ENCODE measurements at regions not wholly inside any gene's neighbourhood (a gene's known extent, or its start where the extent isn't known, plus 50 kb on each side); places are given as distances from the start of the nearest gene placed in this dataset.

DNA sequence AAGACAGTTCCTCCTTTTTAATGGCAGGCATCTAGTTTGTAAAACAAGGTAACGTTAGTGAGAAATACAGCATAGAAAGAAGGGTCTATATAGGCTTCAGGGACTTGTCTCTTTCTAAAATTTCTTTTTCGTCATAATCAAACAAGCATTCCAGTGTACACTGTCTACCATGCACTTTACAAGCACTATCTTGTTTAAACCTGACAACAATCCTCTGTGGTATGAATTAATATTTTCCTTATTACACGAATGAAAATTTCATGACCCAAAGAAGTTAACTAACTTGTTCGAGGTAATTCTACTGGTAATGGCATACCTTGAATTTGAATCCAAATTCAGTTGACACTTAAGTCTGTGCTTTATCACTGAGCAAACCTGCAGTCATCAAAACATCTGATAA lies 399.7 kb upstream of the NBEA start:
- Histone ChIP-seq H3K36me3 (ENCODE audit: low read depth, missing control alignments) (no peaks in the 10 kb centered on the region), H3K27me3 (no peaks in the 10 kb centered on the region), H3K9me3 (no peaks in the 10 kb centered on the region), H3K4me3 (no peak overlapping the region), H3K4me1 (no peaks in the 10 kb centered on the region), H3K27ac (no peak overlapping the region)
- DNase-seq: no peak
- intact Hi-C loops (cut with DNase I; ENCODE audit: low total_unique reads): no loop called here
- TF ChIP-seq, protein P1, sequence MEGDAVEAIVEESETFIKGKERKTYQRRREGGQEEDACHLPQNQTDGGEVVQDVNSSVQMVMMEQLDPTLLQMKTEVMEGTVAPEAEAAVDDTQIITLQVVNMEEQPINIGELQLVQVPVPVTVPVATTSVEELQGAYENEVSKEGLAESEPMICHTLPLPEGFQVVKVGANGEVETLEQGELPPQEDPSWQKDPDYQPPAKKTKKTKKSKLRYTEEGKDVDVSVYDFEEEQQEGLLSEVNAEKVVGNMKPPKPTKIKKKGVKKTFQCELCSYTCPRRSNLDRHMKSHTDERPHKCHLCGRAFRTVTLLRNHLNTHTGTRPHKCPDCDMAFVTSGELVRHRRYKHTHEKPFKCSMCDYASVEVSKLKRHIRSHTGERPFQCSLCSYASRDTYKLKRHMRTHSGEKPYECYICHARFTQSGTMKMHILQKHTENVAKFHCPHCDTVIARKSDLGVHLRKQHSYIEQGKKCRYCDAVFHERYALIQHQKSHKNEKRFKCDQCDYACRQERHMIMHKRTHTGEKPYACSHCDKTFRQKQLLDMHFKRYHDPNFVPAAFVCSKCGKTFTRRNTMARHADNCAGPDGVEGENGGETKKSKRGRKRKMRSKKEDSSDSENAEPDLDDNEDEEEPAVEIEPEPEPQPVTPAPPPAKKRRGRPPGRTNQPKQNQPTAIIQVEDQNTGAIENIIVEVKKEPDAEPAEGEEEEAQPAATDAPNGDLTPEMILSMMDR (IDR thresholded peaks at IDR 0.05): no peak
- no peak for TF ChIP-seq POLR2A (IDR thresholded peaks at IDR 0.05)
- 76 to 84% methylated on average over 4 of the region's 4 CpGs for WGBS, 2 donors

DNA sequence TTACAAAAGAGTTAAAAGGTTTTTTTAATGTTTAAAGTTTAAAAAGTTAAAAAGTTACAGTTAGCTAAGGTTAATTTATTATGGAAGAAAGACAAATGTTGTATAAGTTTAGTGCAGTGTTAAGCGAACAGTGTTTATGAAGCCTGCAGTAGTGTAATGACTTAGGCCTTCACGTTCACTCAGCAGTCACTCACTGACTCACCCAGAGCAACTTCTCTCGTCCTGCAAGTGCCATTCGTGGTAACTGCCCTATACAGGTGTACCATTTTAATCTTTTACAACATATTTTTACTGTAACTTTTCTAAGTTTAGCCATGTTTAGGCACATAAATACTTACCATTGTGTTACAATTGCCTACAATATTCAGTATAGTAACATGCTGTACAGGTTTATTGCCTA lies 398.2 kb upstream of the NBEA start:
- 83 to 90% methylated on average over 4 of the region's 4 CpGs for WGBS, 2 donors
- intact Hi-C loops (cut with DNase I; ENCODE audit: low total_unique reads): no loop called here

DNA sequence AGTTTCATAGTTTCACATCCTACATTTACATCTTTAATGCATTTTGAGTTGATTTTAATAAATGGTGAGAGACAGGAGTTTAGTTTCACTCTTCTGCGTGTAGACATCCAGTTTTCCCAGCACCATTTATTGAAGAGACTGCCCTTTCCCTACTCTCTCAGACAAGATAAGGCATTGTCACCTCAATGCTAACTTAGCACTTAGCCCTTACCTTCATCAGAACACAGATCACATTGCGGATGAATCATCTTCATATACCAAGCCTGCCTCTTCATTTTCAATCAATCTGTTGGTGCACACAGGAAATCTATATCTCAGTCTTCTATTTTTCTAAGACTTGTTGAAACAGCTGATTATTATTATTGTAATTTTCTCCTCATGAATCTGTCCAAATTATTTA lies 396.6 kb upstream of the NBEA start:
- Histone ChIP-seq H3K27ac (no peak overlapping the region), H3K27me3 (no peaks in the 10 kb centered on the region), H3K36me3 (ENCODE audit: low read depth, missing control alignments) (no peaks in the 10 kb centered on the region), H3K4me1 (no peaks in the 10 kb centered on the region), H3K4me3 (no peak overlapping the region), H3K9me3 (no peaks in the 10 kb centered on the region)
- TF ChIP-seq, protein P1 (IDR thresholded peaks at IDR 0.05): no peak
- TF ChIP-seq POLR2A (IDR thresholded peaks at IDR 0.05): no peak
- DNase-seq: no peak
- intact Hi-C loops (cut with DNase I; ENCODE audit: low total_unique reads): no loop called here
- WGBS, 2 donors: 92 to 94% methylated on average over 2 of the region's 2 CpGs

More for the DNA sequence above, 398.2 kb upstream of the NBEA start:
- Histone ChIP-seq H3K27me3 (no peaks in the 10 kb centered on the region), H3K36me3 (ENCODE audit: low read depth, missing control alignments) (no peaks in the 10 kb centered on the region), H3K4me3 (no peak overlapping the region), H3K4me1 (no peaks in the 10 kb centered on the region), H3K9me3 (no peaks in the 10 kb centered on the region), H3K27ac (no peak overlapping the region)
- no peak for DNase-seq
- TF ChIP-seq, protein P1 (IDR thresholded peaks at IDR 0.05): no peak
- TF ChIP-seq POLR2A (IDR thresholded peaks at IDR 0.05): no peak

DNA sequence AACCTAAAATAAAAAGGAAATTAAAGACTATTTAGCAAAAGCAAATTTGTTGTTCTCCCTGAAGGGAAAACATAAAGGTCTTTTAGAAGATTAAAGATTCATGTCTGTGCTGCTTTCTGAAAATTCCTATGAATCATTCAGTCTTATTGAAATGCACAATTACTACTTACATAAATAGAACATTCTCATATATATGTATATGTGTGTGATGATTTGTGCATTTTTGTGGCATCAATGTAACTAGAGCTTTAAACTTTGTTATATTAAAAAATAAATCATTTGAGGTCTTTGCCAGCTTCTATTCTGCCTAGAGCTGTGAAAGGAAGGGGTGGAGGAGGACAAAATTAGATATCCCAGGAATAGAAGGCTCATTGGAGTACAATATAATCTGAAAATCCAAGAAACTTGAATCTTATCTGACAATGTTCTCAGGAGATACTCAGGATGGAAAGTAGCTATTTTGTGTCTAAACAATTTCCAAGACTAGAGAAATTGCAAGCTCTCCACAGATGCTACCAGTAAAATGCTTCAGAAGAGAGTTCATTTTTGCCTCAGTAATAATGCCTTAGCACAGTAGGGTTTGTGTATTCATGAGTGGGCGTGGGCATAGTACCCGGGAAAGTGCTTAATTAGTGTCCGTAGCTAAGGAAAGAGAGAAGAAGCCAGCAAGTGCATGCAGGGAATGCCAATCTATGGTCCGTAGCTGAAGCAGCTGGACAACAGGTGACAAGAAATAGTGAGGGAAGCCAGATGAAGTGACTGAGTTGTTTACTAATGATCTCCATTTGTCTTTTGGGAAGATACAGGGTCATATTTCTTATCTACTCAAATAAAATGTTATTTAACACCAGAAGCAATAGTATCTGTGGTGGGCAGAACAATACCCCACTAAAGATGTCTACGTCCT lies 395.5 kb upstream of the NBEA start:
- WGBS, 2 donors: 65 to 82% methylated on average over 5 of the region's 5 CpGs
- no peaks in the 10 kb centered on the region for H3K36me3 ChIP-seq (ENCODE audit: low read depth, missing control alignments)
- H3K27ac ChIP-seq: no peak overlapping the region
- TF ChIP-seq, protein P1 (IDR thresholded peaks at IDR 0.05): no peak
- no peak for TF ChIP-seq POLR2A (IDR thresholded peaks at IDR 0.05)
- no peaks in the 10 kb centered on the region for H3K4me1 ChIP-seq
- H3K27me3 ChIP-seq: no peaks in the 10 kb centered on the region
- H3K9me3 ChIP-seq: no peaks in the 10 kb centered on the region
- no peak for DNase-seq
- H3K4me3 ChIP-seq: no peak overlapping the region
- intact Hi-C loops (cut with DNase I; ENCODE audit: low total_unique reads): no loop called here

DNA sequence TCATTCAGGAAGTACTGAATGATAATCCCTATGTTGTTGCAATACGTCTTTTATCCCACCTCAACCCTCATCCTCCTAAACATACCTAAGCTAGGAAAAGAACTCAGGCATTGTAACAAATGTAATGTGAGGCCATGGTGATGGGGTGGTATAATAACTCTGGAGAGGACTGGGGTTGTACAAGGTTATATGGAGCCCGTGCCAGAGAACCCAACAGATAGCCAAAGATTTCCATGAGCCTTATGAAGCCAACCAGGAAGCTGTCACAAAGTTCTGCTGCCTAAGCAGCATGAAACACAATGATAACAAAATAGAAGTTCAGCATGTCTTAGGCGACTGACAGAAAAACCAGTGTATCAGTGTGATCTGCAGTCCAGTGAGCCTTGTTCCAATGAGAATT lies 394.1 kb upstream of the NBEA start:
- no peak for DNase-seq
- Histone ChIP-seq H3K27ac (no peak overlapping the region), H3K4me3 (no peak overlapping the region), H3K9me3 (no peaks in the 10 kb centered on the region), H3K36me3 (ENCODE audit: low read depth, missing control alignments) (no peaks in the 10 kb centered on the region), H3K27me3 (no peaks in the 10 kb centered on the region), H3K4me1 (no peaks in the 10 kb centered on the region)
- TF ChIP-seq POLR2A (IDR thresholded peaks at IDR 0.05): no peak
- TF ChIP-seq, protein P1 (IDR thresholded peaks at IDR 0.05): no peak
- 84 to 92% methylated on average over 3 of the region's 3 CpGs for WGBS, 2 donors
- intact Hi-C loops (cut with DNase I; ENCODE audit: low total_unique reads): no loop called here

All from testis (tissue), 2 donors.